ENCODE measurements at regions not wholly inside any gene's neighbourhood (a gene's known extent, or its start where the extent isn't known, plus 50 kb on each side); places are given as distances from the start of the nearest gene placed in this dataset.

GRCh38 chr15:95511671-95512070, 818.8 kb upstream of the NR2F2 start:
- ATAC-seq, result no peak
- TF ChIP-seq GLIS3 (CRISPR knock-in tag; IDR thresholded peaks at IDR 0.05), result no peak

GRCh38 chr15:95512906-95513305, 817.6 kb upstream of the NR2F2 start:
- TF ChIP-seq ESRRG (CRISPR knock-in tag; IDR thresholded peaks at IDR 0.05), result no peak
- no peak for TF ChIP-seq ZNF565 (CRISPR knock-in tag; conservative IDR thresholded peaks at IDR 0.05; ENCODE audit: low read depth)
- TF ChIP-seq ZNF8 (CRISPR knock-in tag; IDR thresholded peaks at IDR 0.05), result no peak
- TF ChIP-seq RARB (CRISPR knock-in tag; IDR thresholded peaks at IDR 0.05), result no peak
- no peak for TF ChIP-seq PATZ1 (CRISPR knock-in tag; IDR thresholded peaks at IDR 0.05; ENCODE audit: borderline replicate concordance)
- TF ChIP-seq CREB5 (CRISPR knock-in tag; IDR thresholded peaks at IDR 0.05; ENCODE audit: low read depth), result no peak
- no peak for TF ChIP-seq ZFP30 (CRISPR knock-in tag; IDR thresholded peaks at IDR 0.05)
- no peak for TF ChIP-seq POU6F1 (CRISPR knock-in tag; IDR thresholded peaks at IDR 0.05; ENCODE audit: borderline replicate concordance, low read depth)
- TF ChIP-seq TSHZ2 (CRISPR knock-in tag; IDR thresholded peaks at IDR 0.05), result no peak
- TF ChIP-seq CSRNP3 (CRISPR knock-in tag; IDR thresholded peaks at IDR 0.05), result no peak
- TF ChIP-seq ZNF70 (CRISPR knock-in tag; IDR thresholded peaks at IDR 0.05), result no peak
- TF ChIP-seq SNAI2 (CRISPR knock-in tag; IDR thresholded peaks at IDR 0.05), result no peak
- no peak for TF ChIP-seq ISL1 (CRISPR knock-in tag; IDR thresholded peaks at IDR 0.05)
- no peak for TF ChIP-seq TCF4 (CRISPR knock-in tag; IDR thresholded peaks at IDR 0.05; ENCODE audit: borderline replicate concordance)
- TF ChIP-seq PPARA (CRISPR knock-in tag; IDR thresholded peaks at IDR 0.05; ENCODE audit: borderline replicate concordance), result no peak
- TF ChIP-seq ZC3H10 (CRISPR knock-in tag; IDR thresholded peaks at IDR 0.05), result no peak
- ATAC-seq, result no peak

- TF ChIP-seq POU6F1 (CRISPR knock-in tag; IDR thresholded peaks at IDR 0.05; ENCODE audit: borderline replicate concordance, low read depth) (no peak), RARB (CRISPR knock-in tag; IDR thresholded peaks at IDR 0.05) (no peak), PPARA (CRISPR knock-in tag; IDR thresholded peaks at IDR 0.05; ENCODE audit: borderline replicate concordance) (no peak)
- ATAC-seq, result no peak
These were observed 810.6 kb upstream of the NR2F2 start for GRCh38 chr15:95519887-95520286.

- no peak for ATAC-seq
- no peak for TF ChIP-seq ZNF8 (CRISPR knock-in tag; IDR thresholded peaks at IDR 0.05)
- TF ChIP-seq RARB (CRISPR knock-in tag; IDR thresholded peaks at IDR 0.05), result no peak
- no peak for TF ChIP-seq OSR1 (CRISPR knock-in tag; IDR thresholded peaks at IDR 0.05)
- no peak for TF ChIP-seq ARNTL (CRISPR knock-in tag; IDR thresholded peaks at IDR 0.05; ENCODE audit: borderline replicate concordance, low read depth)
- TF ChIP-seq ZNF565 (CRISPR knock-in tag; conservative IDR thresholded peaks at IDR 0.05; ENCODE audit: low read depth), result no peak
- TF ChIP-seq PPARA (CRISPR knock-in tag; IDR thresholded peaks at IDR 0.05; ENCODE audit: borderline replicate concordance), result no peak
- TF ChIP-seq ZFP30 (CRISPR knock-in tag; IDR thresholded peaks at IDR 0.05), result no peak
These were observed 810.0 kb upstream of the NR2F2 start for GRCh38 chr15:95520511-95520910.

Measured in SK-N-SH treated with all-trans-retinoic acid at 6 μM for 48 hours (cell line).